ENCODE measurements at regions not wholly inside any gene's neighbourhood (a gene's known extent, or its start where the extent isn't known, plus 50 kb on each side); places are given as distances from the start of the nearest gene placed in this dataset.

DNA sequence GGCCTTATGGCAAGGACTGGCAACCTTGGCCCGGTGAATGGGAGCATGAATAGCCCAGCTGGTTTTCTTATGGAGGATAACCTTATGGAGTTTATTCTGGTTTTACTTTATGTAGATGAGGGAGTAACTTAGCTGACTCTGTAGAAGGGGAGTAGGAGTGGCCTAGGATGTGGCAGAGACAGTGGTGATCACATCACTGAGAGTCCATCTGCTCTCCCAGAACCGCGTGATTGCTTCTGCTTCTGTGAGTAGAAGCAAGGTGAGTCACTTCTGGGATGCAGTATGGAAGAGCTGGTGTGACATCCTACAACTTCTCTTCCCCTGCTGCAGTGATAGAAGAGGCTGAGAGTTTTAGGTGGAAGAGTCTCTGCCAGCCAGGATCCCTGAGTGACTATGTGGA lies 129.2 kb downstream of the RPS24 start:
- no peak for DNase-seq (ENCODE audit: low spot score)

DNA sequence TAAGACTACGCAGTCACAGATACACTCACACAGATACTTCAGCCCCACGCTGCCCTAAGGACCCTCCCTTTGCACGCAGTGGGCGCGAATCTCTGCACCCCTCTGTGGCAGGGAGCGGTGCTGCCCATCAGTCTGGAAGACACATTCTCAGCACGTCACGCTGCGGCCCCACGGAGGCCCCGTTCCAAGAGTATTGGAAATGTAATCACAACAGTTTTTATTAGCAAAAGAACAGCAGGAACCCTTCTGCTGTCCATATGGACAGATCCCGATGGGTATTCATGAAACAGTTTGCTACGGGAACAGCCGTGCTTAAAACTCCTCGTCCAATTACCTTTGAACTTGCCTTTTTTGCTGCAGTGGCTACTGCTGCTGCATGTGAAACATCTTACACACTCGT lies 131.0 kb downstream of the RPS24 start:
- DNase-seq (ENCODE audit: low spot score) = no peak

GRCh38 chr10:78165172-78165571 lies 131.5 kb downstream of the RPS24 start:
- no peak for DNase-seq (ENCODE audit: low spot score)

DNA sequence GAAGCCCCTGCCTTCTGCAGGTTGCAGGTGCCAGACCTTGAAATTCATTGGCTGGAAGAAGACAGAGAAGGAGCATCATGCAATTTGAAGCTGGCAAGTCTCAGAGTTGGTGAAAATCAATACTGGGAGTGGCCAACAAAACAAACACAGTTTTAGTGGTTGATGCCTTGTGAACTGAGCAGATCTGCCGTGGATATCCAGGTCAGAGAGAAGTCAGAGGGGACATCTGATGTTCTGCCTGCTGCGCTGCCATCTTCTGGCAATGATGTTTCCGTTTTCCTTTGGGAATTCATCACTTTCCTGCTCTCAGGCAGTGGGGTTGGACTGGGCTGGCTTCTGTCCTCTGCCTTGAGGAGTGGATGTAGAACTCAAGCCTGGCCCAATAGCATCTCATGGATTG lies 132.0 kb downstream of the RPS24 start:
- DNase-seq (ENCODE audit: low spot score) = no peak

GRCh38 chr10:78166261-78166660 lies 132.6 kb downstream of the RPS24 start:
- no peak for DNase-seq (ENCODE audit: low spot score)

DNA sequence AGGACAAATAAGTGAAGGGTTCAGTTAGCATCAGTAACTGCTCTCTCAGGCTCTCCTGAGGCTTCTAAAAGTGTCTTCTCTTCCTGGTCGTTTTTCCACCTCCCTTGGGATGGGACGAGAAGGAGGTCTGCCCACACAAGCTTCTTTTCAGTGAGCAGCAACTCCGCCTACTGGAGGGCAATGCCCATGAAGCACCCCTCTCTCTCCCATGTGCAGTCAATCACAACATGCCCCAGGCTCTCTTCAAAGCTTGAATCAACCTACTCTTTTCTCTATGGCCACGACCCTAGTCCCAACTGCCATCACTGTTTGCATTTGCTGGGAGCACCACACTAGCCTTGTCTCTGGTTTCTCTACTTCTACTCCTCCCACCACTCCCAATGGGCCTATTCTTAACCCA lies 135.6 kb downstream of the RPS24 start:
- no peak for DNase-seq (ENCODE audit: low spot score)

DNA sequence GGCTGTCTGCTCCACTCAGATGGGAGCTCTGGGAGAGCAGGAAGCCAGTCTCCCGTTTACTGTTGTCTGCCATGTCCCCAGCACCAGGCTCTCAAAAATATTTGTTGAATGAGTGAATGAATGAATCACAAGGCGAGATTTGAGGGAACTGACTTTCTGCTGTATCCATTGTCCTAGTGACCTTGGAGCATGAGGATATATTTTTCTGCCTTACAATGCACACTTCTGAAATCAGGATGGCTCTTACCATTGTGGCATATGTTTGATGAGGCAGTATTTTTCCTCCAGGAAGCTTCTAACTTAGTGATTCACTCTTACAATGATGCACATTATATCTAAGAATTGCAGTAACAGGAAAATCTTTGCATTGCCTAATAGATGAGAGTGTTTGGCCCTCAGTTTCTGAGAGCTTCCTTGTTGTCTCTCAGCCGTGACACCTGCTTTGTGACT lies 136.4 kb downstream of the RPS24 start:
- no peak for DNase-seq (ENCODE audit: low spot score)

DNA sequence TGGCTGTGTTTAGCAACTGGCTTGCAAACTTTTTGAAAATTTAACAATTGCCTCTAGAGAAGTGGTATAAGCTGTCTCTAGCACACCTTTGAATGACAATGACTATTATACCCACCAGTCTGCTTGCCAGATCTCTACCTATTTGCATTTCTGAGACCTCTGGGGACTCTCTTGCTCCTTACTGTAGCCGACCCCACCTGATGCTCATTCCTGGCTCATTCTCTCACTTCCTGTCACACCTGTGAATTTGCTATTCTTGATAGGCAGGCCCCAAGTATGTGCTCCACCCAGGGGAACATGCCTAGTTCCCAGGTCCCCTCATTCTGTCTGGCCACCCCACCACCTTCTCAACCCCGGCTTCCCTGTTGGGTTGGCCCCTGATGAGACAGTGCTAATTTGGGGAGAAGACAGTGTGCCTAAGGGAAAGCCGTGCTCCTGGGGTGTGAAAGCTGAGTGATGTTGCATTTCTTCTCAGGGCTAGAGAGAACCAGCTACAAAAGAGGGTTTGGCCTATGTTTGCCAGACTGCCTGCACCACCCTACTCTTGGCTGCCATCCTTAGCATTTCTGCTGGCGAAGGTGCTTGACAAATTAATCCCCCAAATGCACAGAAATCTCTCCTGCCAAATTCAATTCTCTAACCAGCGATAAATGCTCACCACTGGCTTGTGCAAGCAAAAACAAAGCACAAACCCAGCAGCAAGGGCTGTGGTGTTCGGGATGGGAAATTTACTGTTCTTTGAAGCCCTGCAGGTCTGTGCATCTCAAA lies 138.2 kb downstream of the RPS24 start:
- no peak for DNase-seq (ENCODE audit: low spot score)

- no peak for DNase-seq (ENCODE audit: low spot score)
These were observed 139.8 kb downstream of the RPS24 start for GRCh38 chr10:78173360-78174015.

DNA sequence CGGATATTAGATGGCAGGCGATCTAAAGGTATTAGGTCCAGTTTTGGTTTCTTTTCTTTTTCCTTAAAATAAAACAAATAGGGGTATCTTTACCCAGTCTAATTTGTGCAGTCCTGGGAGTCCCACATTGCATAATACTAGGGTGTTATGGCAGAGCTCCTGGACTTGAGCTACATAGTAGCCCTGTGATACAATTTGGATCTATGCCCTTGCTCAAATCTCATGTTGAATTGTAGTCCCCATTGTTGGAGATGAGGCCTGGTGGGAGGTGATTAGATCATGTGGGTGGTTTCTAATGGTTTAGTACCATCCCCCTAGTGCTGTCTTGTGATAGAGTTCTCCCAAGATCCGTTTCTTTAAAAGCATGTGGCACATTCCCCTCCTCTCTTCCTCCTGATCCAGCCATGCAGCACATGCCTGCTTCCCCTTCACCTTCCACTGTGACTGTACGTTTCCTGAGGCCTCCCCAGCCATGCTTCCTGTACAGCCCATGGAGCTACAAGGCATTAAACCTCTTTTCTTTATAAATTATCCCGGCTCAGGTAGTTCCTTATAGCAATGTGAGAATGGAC lies 141.9 kb downstream of the RPS24 start:
- peak; percentile 24 for DNase-seq (ENCODE audit: low spot score)

- DNase-seq (ENCODE audit: low spot score) = peak; percentile 87
These were observed 143.0 kb downstream of the RPS24 start for GRCh38 chr10:78176320-78177317.

- DNase-seq (ENCODE audit: low spot score) = no peak
These were observed 144.0 kb downstream of the RPS24 start for GRCh38 chr10:78177491-78178185.

DNA sequence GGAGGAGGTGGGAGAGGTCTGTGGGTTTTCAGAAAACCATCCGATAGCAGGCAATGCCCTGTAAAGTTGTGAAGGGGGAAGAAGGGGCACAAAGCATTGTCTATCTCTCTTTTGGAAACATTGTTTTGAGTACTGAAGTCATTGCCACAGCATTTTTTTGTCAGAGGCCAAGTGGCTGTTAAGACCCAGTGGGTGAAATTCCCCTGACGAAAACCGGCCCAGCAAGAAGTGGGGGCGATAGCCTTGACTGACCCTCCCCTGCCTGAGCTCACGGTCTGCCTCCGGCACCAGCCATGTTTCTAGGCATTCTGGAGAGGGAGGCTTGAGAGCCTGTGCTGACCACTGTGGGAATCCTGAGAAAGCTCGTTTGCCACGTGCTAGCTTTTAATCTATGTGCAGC lies 144.7 kb downstream of the RPS24 start:
- DNase-seq (ENCODE audit: low spot score) = no peak

GRCh38 chr10:78178940-78179339 lies 145.3 kb downstream of the RPS24 start:
- DNase-seq (ENCODE audit: low spot score) = peak; percentile 37

DNA sequence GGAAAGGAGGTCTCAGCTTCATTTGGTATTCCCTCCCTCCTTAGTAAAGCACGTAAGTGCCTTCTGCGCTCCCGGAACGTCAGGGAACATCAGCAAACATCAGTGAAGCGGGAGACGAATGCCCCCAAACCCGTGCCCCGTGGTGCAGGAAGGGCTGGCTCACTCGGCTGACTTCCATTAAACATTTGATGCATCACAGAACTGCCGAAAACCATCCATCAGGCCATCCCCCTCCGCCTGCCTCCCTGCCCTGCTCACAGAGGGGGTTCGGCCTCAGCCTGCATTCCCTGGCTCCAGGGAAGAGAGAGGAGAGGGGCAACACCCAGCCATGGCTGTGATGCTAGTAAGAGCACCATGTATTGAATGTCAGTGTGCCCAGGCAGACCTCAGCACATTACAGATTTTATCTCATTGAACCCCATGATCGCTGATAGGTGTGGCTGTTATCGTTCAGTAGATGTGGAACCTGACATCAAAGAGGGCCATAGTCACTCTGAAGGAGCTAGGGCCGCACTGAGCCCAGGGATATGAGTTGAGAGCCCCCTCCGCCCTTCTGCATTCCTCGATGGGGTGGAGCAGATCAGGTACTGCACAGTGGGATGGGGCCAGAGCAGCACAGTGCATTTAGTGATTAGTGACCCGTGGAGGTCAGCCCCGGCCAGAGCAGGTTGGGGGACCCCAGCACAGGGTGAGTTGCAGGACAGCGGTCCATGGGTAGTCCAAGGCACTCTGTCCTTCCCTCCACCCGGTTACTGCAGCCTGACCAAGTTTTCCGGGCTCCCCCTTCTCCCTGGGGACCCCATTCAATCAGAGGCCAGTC lies 146.4 kb downstream of the RPS24 start:
- no peak for DNase-seq (ENCODE audit: low spot score)

- no peak for DNase-seq (ENCODE audit: low spot score)
These were observed 147.9 kb downstream of the RPS24 start for GRCh38 chr10:78181381-78182055.

- no peak for DNase-seq (ENCODE audit: low spot score)
These were observed 149.2 kb downstream of the RPS24 start for GRCh38 chr10:78182841-78183240.

GRCh38 chr10:78184851-78185692 lies 151.4 kb downstream of the RPS24 start:
- peak; percentile 80 for DNase-seq (ENCODE audit: low spot score)

- DNase-seq (ENCODE audit: low spot score) = peak; percentile 39
These were observed 152.0 kb downstream of the RPS24 start for GRCh38 chr10:78185693-78186055.

Measured in putamen (tissue), 1 donor.